OCI-LY3 (cell line): ENCODE measurements at regions not wholly inside any gene's neighbourhood (a gene's known extent, or its start where the extent isn't known, plus 50 kb on each side); places are given as distances from the start of the nearest gene placed in this dataset.

ENCODE experiments used
- CTCF ChIP-seq: fragments of 200-600, 300-600 bp; sonication (generic); IDR thresholded peaks from 2 replicates; pipeline ENCODE4 v1.5.1; 2014; ENCODE audit warnings: antibody characterized with exemption, low read length, low read depth
- EZH2phosphoT487 ChIP-seq: fragments of 200-600 bp; shearing (Covaris generic); IDR thresholded peaks from 2 replicates; pipeline ENCODE4 v1.6.1; 2018; ENCODE audit warnings: antibody characterized with exemption, mixed run types, low read depth

GRCh38 chr6:27812805-27813492 is 99.2 kb downstream of the OR2B2 start:
- TF ChIP-seq CTCF (no peak), EZH2phosphoT487 (no peak)
